ENCODE measurements at regions not wholly inside any gene's neighbourhood (a gene's known extent, or its start where the extent isn't known, plus 50 kb on each side); places are given as distances from the start of the nearest gene placed in this dataset.

DNA sequence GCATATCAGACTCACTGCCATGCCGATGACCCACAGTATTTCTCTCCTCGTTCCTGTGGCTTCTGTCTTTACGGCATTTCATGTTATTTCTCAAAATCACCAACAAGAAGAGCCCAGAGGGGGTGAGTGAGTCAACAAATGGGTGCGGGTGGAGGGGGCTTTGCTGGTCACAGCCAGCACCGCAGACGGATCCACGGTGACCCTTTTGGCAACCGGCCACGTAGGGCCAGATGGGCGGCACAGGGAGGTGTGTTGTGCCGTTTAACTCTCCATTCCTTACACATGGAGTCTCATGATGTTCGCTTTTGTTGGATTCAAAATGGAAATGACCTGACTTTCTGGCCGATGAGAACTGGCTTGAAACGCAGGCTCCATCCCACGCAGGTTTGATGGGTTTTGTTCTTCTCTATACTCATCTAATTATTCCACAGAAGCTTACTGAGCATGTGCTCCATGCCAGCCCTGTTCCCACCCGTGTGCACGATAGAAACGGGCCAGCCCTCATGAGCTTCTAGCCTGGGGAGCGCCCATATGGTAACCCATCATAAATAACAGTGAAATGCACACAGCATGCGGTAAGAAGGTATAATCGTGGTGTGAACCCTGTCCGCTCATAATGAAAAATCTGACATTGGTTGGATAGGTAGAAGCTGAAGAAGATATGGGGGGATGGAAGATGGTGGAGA lies 319.9 kb downstream of the BRD1 start:
- H3K9me3 ChIP-seq (ENCODE audit: control insufficient read depth, insufficient read depth, low read depth, low read length), result no peaks in the 10 kb centered on the region
- ChIA-PET POLR2A (no interaction called here), CTCF (interaction anchor here (0.7 kb wide), 1 partner anchor 527 kb away, joined by 3 read pairs; no protein-coding TSS in a partner anchor)
- H3K36me3 ChIP-seq (ENCODE audit: control insufficient read depth in 2 of 2, insufficient read depth in 1 of 2, low read length in 2 of 2), result no peaks in the 10 kb centered on the region
- H3K27ac ChIP-seq (ENCODE audit: extremely low read depth, low read depth, low read length), result no peak overlapping the region
- H3K4me3 ChIP-seq (ENCODE audit: low read depth, low read length), result no peak overlapping the region
- H3K4me1 ChIP-seq (ENCODE audit: control insufficient read depth, insufficient read depth, low read length), result no peaks in the 10 kb centered on the region
- no peak for TF ChIP-seq ZNF629 (tag by site-specific recombination; IDR thresholded peaks at IDR 0.05)
- TF ChIP-seq ZNF549 (tag by site-specific recombination; IDR thresholded peaks at IDR 0.05), result no peak
- TF ChIP-seq ZNF146 (tag by site-specific recombination; IDR thresholded peaks at IDR 0.05), result no peak
- TF ChIP-seq, protein P1, sequence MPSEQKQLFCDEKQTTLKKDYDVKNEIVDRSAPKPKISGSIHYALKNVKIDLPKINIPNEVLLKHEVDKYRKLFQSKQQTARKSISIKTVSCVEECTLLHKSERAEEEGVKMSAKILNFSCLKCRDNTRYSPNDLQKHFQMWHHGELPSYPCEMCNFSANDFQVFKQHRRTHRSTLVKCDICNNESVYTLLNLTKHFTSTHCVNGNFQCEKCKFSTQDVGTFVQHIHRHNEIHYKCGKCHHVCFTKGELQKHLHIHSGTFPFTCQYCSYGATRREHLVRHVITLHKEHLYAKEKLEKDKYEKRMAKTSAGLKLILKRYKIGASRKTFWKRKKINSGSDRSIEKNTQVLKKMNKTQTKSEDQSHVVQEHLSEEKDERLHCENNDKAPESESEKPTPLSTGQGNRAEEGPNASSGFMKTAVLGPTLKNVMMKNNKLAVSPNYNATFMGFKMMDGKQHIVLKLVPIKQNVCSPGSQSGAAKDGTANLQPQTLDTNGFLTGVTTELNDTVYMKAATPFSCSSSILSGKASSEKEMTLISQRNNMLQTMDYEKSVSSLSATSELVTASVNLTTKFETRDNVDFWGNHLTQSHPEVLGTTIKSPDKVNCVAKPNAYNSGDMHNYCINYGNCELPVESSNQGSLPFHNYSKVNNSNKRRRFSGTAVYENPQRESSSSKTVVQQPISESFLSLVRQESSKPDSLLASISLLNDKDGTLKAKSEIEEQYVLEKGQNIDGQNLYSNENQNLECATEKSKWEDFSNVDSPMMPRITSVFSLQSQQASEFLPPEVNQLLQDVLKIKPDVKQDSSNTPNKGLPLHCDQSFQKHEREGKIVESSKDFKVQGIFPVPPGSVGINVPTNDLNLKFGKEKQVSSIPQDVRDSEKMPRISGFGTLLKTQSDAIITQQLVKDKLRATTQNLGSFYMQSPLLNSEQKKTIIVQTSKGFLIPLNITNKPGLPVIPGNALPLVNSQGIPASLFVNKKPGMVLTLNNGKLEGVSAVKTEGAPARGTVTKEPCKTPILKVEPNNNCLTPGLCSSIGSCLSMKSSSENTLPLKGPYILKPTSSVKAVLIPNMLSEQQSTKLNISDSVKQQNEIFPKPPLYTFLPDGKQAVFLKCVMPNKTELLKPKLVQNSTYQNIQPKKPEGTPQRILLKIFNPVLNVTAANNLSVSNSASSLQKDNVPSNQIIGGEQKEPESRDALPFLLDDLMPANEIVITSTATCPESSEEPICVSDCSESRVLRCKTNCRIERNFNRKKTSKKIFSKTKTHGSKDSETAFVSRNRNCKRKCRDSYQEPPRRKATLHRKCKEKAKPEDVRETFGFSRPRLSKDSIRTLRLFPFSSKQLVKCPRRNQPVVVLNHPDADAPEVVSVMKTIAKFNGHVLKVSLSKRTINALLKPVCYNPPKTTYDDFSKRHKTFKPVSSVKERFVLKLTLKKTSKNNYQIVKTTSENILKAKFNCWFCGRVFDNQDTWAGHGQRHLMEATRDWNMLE (tag by site-specific recombination; conservative IDR thresholded peaks at IDR 0.05; ENCODE audit: low read depth), result no peak
- TF ChIP-seq ZNF548 (tag by site-specific recombination; IDR thresholded peaks at IDR 0.05), result no peak
- TF ChIP-seq ZNF704 (tag by site-specific recombination; IDR thresholded peaks at IDR 0.05), result no peak
- no peak for TF ChIP-seq SP2 (tag by site-specific recombination; IDR thresholded peaks at IDR 0.05)
- no peak for TF ChIP-seq KLF7 (tag by site-specific recombination; IDR thresholded peaks at IDR 0.05; ENCODE audit: borderline replicate concordance)
- no peak for TF ChIP-seq PATZ1 (tag by site-specific recombination; IDR thresholded peaks at IDR 0.05)
- TF ChIP-seq ZFP41 (tag by site-specific recombination; IDR thresholded peaks at IDR 0.05; ENCODE audit: borderline replicate concordance), result no peak
- TF ChIP-seq, protein P2, sequence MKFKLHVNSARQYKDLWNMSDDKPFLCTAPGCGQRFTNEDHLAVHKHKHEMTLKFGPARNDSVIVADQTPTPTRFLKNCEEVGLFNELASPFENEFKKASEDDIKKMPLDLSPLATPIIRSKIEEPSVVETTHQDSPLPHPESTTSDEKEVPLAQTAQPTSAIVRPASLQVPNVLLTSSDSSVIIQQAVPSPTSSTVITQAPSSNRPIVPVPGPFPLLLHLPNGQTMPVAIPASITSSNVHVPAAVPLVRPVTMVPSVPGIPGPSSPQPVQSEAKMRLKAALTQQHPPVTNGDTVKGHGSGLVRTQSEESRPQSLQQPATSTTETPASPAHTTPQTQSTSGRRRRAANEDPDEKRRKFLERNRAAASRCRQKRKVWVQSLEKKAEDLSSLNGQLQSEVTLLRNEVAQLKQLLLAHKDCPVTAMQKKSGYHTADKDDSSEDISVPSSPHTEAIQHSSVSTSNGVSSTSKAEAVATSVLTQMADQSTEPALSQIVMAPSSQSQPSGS (tag by site-specific recombination; IDR thresholded peaks at IDR 0.05; ENCODE audit: low read depth), result no peak
- TF ChIP-seq ZNF24 (tag by site-specific recombination; IDR thresholded peaks at IDR 0.05), result no peak
- no peak for TF ChIP-seq ZBTB48 (tag by site-specific recombination; IDR thresholded peaks at IDR 0.05)
- TF ChIP-seq KLF16 (tag by site-specific recombination; IDR thresholded peaks at IDR 0.05), result no peak
- no peak for TF ChIP-seq ZNF274 (IDR thresholded peaks at IDR 0.05; ENCODE audit: low read length)
- no peak for TF ChIP-seq ZNF274 (tag by site-specific recombination; IDR thresholded peaks at IDR 0.05; ENCODE audit: borderline replicate concordance)
